Right atrium auricular region (tissue), 2 donors: ENCODE measurements at regions not wholly inside any gene's neighbourhood (a gene's known extent, or its start where the extent isn't known, plus 50 kb on each side); places are given as distances from the start of the nearest gene placed in this dataset.

Source experiments
- DNase-seq: peaks from one replicate; pipeline ENCODE4 v3.0.0-alpha.2; 2019; ENCODE audit warnings: low spot score
- H3K27ac ChIP-seq, 2 donors: fragments of 200-600 bp; sonication (generic); 1 replicate in 1 of 2; 2 replicates in 1 of 2; pipeline ENCODE4 v1.5.1; 2016 to 2019
- H3K27me3 ChIP-seq, 2 donors: fragments of 200-600 bp; sonication (generic); one replicate each; pipeline versions ENCODE4 v1.5.1 to v1.6.0; 2017 to 2019
- H3K36me3 ChIP-seq: fragments of 200-600 bp; sonication (generic); one replicate; pipeline ENCODE4 v1.5.1; 2016
- H3K4me1 ChIP-seq, 2 donors: fragments of 200-600 bp; sonication (generic); one replicate each; pipeline versions ENCODE4 v1.5.1 to v1.6.0; 2017 to 2019
- H3K4me3 ChIP-seq, 2 donors: fragments of 200-600 bp; sonication (generic); 1 replicate in 1 of 2; 2 replicates in 1 of 2; pipeline ENCODE4 v1.5.1; 2017 to 2019; ENCODE audit warnings: mild to moderate bottlenecking in 1 of 2, moderate library complexity in 1 of 2
- H3K9me3 ChIP-seq, 2 donors: fragments of 200-600 bp; sonication (generic); one replicate each; pipeline ENCODE4 v1.5.1; 2019
- CTCF ChIP-seq, 2 donors: fragments of 200-600 bp; sonication (generic); IDR thresholded peaks; one replicate each; pipeline ENCODE4 v1.5.1; 2019; ENCODE audit warnings: antibody characterized with exemption in 2 of 2

- Histone ChIP-seq H3K4me1 (no peaks in the 10 kb centered on the region), H3K4me3 (no peak overlapping the region), H3K9me3 (peaks cover 0 to 7% of the 10 kb centered on the region in 2 donors), H3K36me3 (no peaks in the 10 kb centered on the region), H3K27ac (no peak overlapping the region), H3K27me3 (no peaks in the 10 kb centered on the region)
- TF ChIP-seq CTCF (IDR thresholded peaks at IDR 0.05), result no peak
- DNase-seq, result no peak
Measured at GRCh38 chr18:78006006-78006773, 756.5 kb downstream of the GALR1 start.

DNA sequence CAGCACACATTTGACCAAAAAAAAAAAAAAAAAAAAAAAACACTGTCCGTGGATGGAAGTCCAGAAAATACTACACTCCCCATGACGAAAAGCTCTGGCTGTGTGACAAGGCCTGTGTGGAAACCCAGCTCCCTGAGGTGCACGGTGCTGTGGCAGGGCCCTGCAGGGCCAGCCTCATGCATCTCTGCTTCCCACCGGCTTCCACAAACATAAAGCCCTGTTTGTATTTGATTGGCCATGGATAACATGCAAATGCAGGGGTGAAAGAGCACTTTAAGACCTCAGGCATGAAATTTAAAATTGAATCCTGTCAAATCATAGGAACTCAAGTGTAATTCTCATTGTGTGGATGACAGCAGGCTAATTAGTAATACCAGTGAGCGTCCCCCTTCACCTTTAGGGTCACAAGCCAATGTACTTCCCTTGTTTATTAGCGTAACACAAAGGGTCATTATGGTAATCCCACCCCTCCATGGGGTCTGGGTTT, 757.2 kb downstream of the GALR1 start:
- no peaks in the 10 kb centered on the region for H3K4me1 ChIP-seq
- no peaks in the 10 kb centered on the region for H3K27me3 ChIP-seq
- peaks cover 0 to 2% of the 10 kb centered on the region in 2 donors for H3K9me3 ChIP-seq
- TF ChIP-seq CTCF (IDR thresholded peaks at IDR 0.05), result no peak
- H3K4me3 ChIP-seq, result no peak overlapping the region
- no peak for DNase-seq
- H3K36me3 ChIP-seq, result no peaks in the 10 kb centered on the region
- no peak overlapping the region for H3K27ac ChIP-seq

DNA sequence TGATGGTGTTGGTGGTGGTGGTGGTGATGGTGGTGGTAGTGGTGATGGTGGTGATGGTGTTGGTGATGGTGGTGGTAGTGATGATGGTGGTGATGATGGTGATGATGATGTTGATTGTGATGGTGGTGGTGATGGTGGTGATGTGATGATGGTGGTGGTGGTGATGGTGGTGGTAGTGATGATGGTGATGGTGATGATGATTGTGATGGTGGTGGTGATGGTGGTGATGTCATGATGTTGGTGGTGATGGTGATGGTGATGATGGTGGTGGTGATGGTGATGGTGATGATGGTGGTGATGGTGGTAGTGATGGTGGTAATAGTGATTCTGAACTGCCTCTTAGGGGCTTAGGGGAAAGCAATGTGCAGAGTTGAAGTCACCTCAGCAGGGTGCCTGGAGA, 760.7 kb downstream of the GALR1 start:
- DNase-seq, result no peak
- H3K9me3 ChIP-seq, result no peaks in the 10 kb centered on the region
- H3K27ac ChIP-seq, result no peak overlapping the region
- no peaks in the 10 kb centered on the region for H3K27me3 ChIP-seq
- no peaks in the 10 kb centered on the region for H3K36me3 ChIP-seq
- TF ChIP-seq CTCF (IDR thresholded peaks at IDR 0.05), result no peak
- H3K4me1 ChIP-seq, result no peaks in the 10 kb centered on the region
- H3K4me3 ChIP-seq, result no peak overlapping the region

DNA sequence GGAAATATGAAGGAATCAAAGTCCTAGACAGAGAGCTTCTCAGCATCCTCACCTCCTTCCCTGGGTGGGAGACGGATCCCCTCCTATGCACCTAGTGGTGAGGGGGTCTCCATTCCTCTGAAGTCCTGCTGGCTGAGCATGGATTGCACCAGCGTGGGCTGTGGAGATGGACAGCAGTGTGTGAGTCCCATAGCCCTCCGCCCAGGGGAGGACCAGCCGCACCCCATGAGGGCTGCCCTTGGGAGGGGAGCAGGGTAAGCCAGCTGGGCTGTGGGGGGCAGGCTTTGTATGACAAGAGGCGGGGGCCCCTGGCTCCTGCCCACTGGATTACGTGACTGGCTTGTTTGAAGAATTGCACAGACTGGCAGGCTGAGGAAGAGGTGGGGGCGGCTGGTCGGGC, 768.2 kb downstream of the GALR1 start:
- Histone ChIP-seq H3K27me3 (no peaks in the 10 kb centered on the region), H3K36me3 (no peaks in the 10 kb centered on the region), H3K4me3 (no peak overlapping the region), H3K4me1 (no peaks in the 10 kb centered on the region), H3K9me3 (no peaks in the 10 kb centered on the region), H3K27ac (no peak overlapping the region)
- DNase-seq, result no peak
- TF ChIP-seq CTCF (IDR thresholded peaks at IDR 0.05), result no peak

- Histone ChIP-seq H3K27ac (no peak overlapping the region), H3K9me3 (no peaks in the 10 kb centered on the region), H3K27me3 (no peaks in the 10 kb centered on the region), H3K4me3 (no peak overlapping the region), H3K36me3 (no peaks in the 10 kb centered on the region), H3K4me1 (no peaks in the 10 kb centered on the region)
- TF ChIP-seq CTCF (IDR thresholded peaks at IDR 0.05), result no peak
- DNase-seq, result no peak
Measured at GRCh38 chr18:78021196-78021595, 771.5 kb downstream of the GALR1 start.

GRCh38 chr18:78031589-78031988, 781.9 kb downstream of the GALR1 start:
- Histone ChIP-seq H3K4me1 (no peaks in the 10 kb centered on the region), H3K27me3 (no peaks in the 10 kb centered on the region), H3K9me3 (no peaks in the 10 kb centered on the region), H3K4me3 (no peak overlapping the region), H3K27ac (no peak overlapping the region), H3K36me3 (no peaks in the 10 kb centered on the region)
- no peak for DNase-seq
- TF ChIP-seq CTCF (IDR thresholded peaks at IDR 0.05), result no peak
